Right ventricle myocardium inferior (tissue), 1 donor: ENCODE measurements at regions not wholly inside any gene's neighbourhood (a gene's known extent, or its start where the extent isn't known, plus 50 kb on each side); places are given as distances from the start of the nearest gene placed in this dataset.

ENCODE experiments used
- ATAC-seq: fragments of 200-7000 bp; cut with Tn5 transposase; one replicate; pipeline ENCODE4 v1.9.1; 2020; ENCODE audit warnings: mild to moderate bottlenecking, moderate library complexity
- DNase-seq: peaks from one replicate; pipeline ENCODE4 v3.0.0; 2021; ENCODE audit errors: missing footprints
- intact Hi-C: fragments of 100-400 bp; cut with DNase I; formaldehyde crosslinking; loops from one replicate; pipeline ENCODE4 v1.11.0; 2022
- donor health status: DM: no; HTN: yes; CAD: no; lungs with severe emphysema.

GRCh38 chr16:49216593-49216992 lies 65.0 kb downstream of the CBLN1 start:
- ATAC-seq (no peak), DNase-seq (no peak)
- intact Hi-C loops, result loop anchor here (10.0 kb wide), 1 partner anchor 58 kb away; no protein-coding TSS in a partner anchor

GRCh38 chr16:49213594-49213993 lies 68.0 kb downstream of the CBLN1 start:
- no peak for DNase-seq
- no peak for ATAC-seq
- intact Hi-C loops, result loop anchor here (10.0 kb wide), 1 partner anchor 61 kb away; no protein-coding TSS in a partner anchor

GRCh38 chr16:49204191-49204590 lies 77.4 kb downstream of the CBLN1 start:
- ATAC-seq (no peak), DNase-seq (no peak)
- intact Hi-C loops, result no loop called here

- DNase-seq (no peak), ATAC-seq (no peak)
- intact Hi-C loops, result no loop called here
These were observed 78.3 kb downstream of the CBLN1 start for GRCh38 chr16:49203361-49203760.

GRCh38 chr16:49201118-49201517 lies 80.5 kb downstream of the CBLN1 start:
- ATAC-seq (no peak), DNase-seq (no peak)
- intact Hi-C loops, result no loop called here

GRCh38 chr16:49200223-49200820 lies 81.3 kb downstream of the CBLN1 start:
- DNase-seq, result no peak
- intact Hi-C loops, result no loop called here
- peak; percentile 68 for ATAC-seq

GRCh38 chr16:49195237-49195548 lies 86.4 kb downstream of the CBLN1 start:
- no peak for DNase-seq
- intact Hi-C loops, result no loop called here
- no peak for ATAC-seq

GRCh38 chr16:49194537-49195236 lies 87.0 kb downstream of the CBLN1 start:
- ATAC-seq (peak; percentile 92), DNase-seq (no peak)
- intact Hi-C loops, result no loop called here

GRCh38 chr16:49193596-49193995 lies 88.0 kb downstream of the CBLN1 start:
- DNase-seq (no peak), ATAC-seq (no peak)
- intact Hi-C loops, result no loop called here

- DNase-seq, result no peak
- intact Hi-C loops, result loop anchor here (10.0 kb wide), 1 partner anchor 166 kb away; no protein-coding TSS in a partner anchor
- no peak for ATAC-seq
These were observed 92.4 kb downstream of the CBLN1 start for GRCh38 chr16:49189286-49189685.

GRCh38 chr16:49183911-49184310 lies 97.7 kb downstream of the CBLN1 start:
- DNase-seq (no peak), ATAC-seq (no peak)
- intact Hi-C loops, result loop anchor here (10.0 kb wide), 1 partner anchor 171 kb away; no protein-coding TSS in a partner anchor

GRCh38 chr16:49181791-49182518 lies 99.7 kb downstream of the CBLN1 start:
- DNase-seq, result no peak
- intact Hi-C loops, result loop anchor here (10.0 kb wide), 1 partner anchor 173 kb away; no protein-coding TSS in a partner anchor
- ATAC-seq, result no peak

GRCh38 chr16:49179714-49180330 lies 101.8 kb downstream of the CBLN1 start:
- intact Hi-C loops, result loop anchor here (10.0 kb wide), 1 partner anchor 175 kb away; no protein-coding TSS in a partner anchor
- DNase-seq (no peak), ATAC-seq (no peak)

- DNase-seq (no peak), ATAC-seq (no peak)
- intact Hi-C loops, result no loop called here
These were observed 113.5 kb downstream of the CBLN1 start for GRCh38 chr16:49168126-49168525.

- DNase-seq (no peak), ATAC-seq (no peak)
- intact Hi-C loops, result no loop called here
These were observed 116.6 kb downstream of the CBLN1 start for GRCh38 chr16:49165025-49165424.

- intact Hi-C loops, result no loop called here
These were observed 120.4 kb downstream of the CBLN1 start for GRCh38 chr16:49161191-49161590.

GRCh38 chr16:49158029-49158642 lies 123.5 kb downstream of the CBLN1 start:
- intact Hi-C loops, result no loop called here
- ATAC-seq (no peak), DNase-seq (no peak)

More at GRCh38 chr16:49161191-49161590, 120.4 kb downstream of the CBLN1 start:
- ATAC-seq (no peak), DNase-seq (no peak)

GRCh38 chr16:49150341-49150740 lies 131.3 kb downstream of the CBLN1 start:
- ATAC-seq, result no peak
- no peak for DNase-seq
- intact Hi-C loops, result no loop called here

GRCh38 chr16:49148410-49148809 lies 133.2 kb downstream of the CBLN1 start:
- intact Hi-C loops, result no loop called here
- DNase-seq (no peak), ATAC-seq (no peak)
